Endodermal cell (in vitro differentiated cells): ENCODE measurements at regions not wholly inside any gene's neighbourhood (a gene's known extent, or its start where the extent isn't known, plus 50 kb on each side); places are given as distances from the start of the nearest gene placed in this dataset.
A peak's percentile ranks its signal among the peaks of the same experiment; 100 is the strongest.
"Not testable (repeated sequence)": the region's sequence is repeated elsewhere in the genome, so short reads cannot be mapped to it uniquely, and the experiment has no call there.

Source experiments
- DNase-seq: peaks from one replicate; pipeline ENCODE4 v3.0.0-alpha.2; 2017
- H3K27ac ChIP-seq: 2 replicates; pipeline ENCODE4 v1.5.1; 2013; ENCODE audit warnings: mild to moderate bottlenecking, low read depth, low read length, moderate library complexity
- H3K27me3 ChIP-seq: 2 replicates; pipeline ENCODE4 v1.6.1; 2013; ENCODE audit warnings: mild to moderate bottlenecking, low read length, moderate library complexity; ENCODE audit not compliant: insufficient read depth, control insufficient read depth, poor library complexity, severe bottlenecking
- H3K36me3 ChIP-seq: 2 replicates; pipeline ENCODE4 v1.7.0; 2013; ENCODE audit warnings: mild to moderate bottlenecking, low read length, moderate library complexity; ENCODE audit not compliant: control insufficient read depth, insufficient read depth
- H3K4me1 ChIP-seq: one replicate; pipeline ENCODE4 v1.7.0; 2013; ENCODE audit warnings: low read length; ENCODE audit not compliant: control insufficient read depth, insufficient read depth
- H3K4me3 ChIP-seq: 2 replicates; pipeline ENCODE4 v1.5.1; 2013; ENCODE audit warnings: mild to moderate bottlenecking, low read length, moderate library complexity
- H3K9ac ChIP-seq: 2 replicates; pipeline ENCODE4 v1.6.1; 2013; ENCODE audit warnings: mild to moderate bottlenecking, low read length, moderate library complexity; ENCODE audit not compliant: poor library complexity, severe bottlenecking; ENCODE audit errors: extremely low read depth
- H3K9me3 ChIP-seq: 2 replicates; pipeline ENCODE4 v1.6.1; 2013; ENCODE audit warnings: mild to moderate bottlenecking, low read length, moderate library complexity; ENCODE audit not compliant: control insufficient read depth
- H3K27ac Mint-ChIP-seq: 2 replicates; pipeline ENCODE4 v1.8.0; 2020; ENCODE audit warnings: mixed read lengths
- H3K27me3 Mint-ChIP-seq: 2 replicates; pipeline ENCODE4 v1.8.0; 2021; ENCODE audit warnings: mild to moderate bottlenecking, mixed read lengths; ENCODE audit not compliant: insufficient read depth
- H3K36me3 Mint-ChIP-seq: 2 replicates; pipeline ENCODE4 v1.8.0; 2020; ENCODE audit warnings: low read depth, mixed read lengths
- H3K4me1 Mint-ChIP-seq: 2 replicates; pipeline ENCODE4 v1.8.0; 2020; ENCODE audit warnings: mixed read lengths
- H3K4me3 Mint-ChIP-seq: 2 replicates; pipeline ENCODE4 v1.8.0; 2020; ENCODE audit warnings: mild to moderate bottlenecking, moderate library complexity, mixed read lengths
- H3K9me3 Mint-ChIP-seq: 2 replicates; pipeline ENCODE4 v1.8.0; 2020; ENCODE audit warnings: mild to moderate bottlenecking, mixed read lengths
- WGBS, 2 experiments: methylation state at CpG; one replicate each; pipeline versions ENCODE4 v1.1.5 to v1.1.7; 2013; ENCODE audit warnings: missing lambda C conversion rate in 2 of 2, mixed read lengths in 1 of 2; ENCODE audit not compliant: insufficient coverage in 1 of 2, insufficient read length in 1 of 2; 5-methylcytosine and 5-hydroxymethylcytosine counted together
- TF ChIP-seq, protein P1 (sequence below): fragments of 200-600 bp; sonication (generic); conservative IDR thresholded peaks from 2 replicates; pipeline ENCODE4 v1.5.0; 2021; ENCODE audit warnings: antibody characterized with exemption, mild to moderate bottlenecking

DNA sequence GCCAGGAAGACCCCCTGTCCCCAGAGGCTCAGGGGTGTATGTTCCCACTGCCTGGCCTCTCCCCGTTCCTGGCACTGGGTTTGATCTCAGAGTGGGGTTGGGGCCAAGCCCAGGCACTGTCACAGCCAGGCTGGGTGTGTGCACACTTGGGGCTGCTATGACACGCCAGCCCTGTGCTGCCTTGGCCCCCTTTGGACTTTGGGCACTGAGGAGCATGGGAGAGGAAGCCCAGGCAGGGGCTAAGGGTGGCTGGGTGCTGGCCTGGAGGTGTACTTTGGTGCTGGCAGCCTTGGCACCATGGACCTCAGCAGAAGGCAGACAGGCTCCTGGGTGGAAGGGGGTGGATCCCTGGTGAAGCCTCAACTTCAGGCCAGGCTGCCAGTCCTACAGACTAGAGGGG lies 223.6 kb upstream of the ISL1 start:
- Histone ChIP-seq H3K9me3 (peaks cover 18% of the 10 kb centered on the region), H3K9ac (no peak overlapping the region), H3K4me3 (no peak overlapping the region), H3K27ac (no peak overlapping the region), H3K36me3 (no peaks in the 10 kb centered on the region), H3K27me3 (no peaks in the 10 kb centered on the region), H3K4me1 (no peaks in the 10 kb centered on the region)
- WGBS, 2 experiments = 93 to 100% methylated on average over 1 to 2 of the region's 2 CpGs
- DNase-seq = no peak
- peaks cover 6% of the 10 kb centered on the region for H3K4me1 Mint-ChIP-seq
- no peaks in the 10 kb centered on the region for H3K36me3 Mint-ChIP-seq
- H3K27ac Mint-ChIP-seq = no peak overlapping the region
- H3K4me3 Mint-ChIP-seq = no peak overlapping the region
- H3K27me3 Mint-ChIP-seq = no peaks in the 10 kb centered on the region
- TF ChIP-seq, protein P1, sequence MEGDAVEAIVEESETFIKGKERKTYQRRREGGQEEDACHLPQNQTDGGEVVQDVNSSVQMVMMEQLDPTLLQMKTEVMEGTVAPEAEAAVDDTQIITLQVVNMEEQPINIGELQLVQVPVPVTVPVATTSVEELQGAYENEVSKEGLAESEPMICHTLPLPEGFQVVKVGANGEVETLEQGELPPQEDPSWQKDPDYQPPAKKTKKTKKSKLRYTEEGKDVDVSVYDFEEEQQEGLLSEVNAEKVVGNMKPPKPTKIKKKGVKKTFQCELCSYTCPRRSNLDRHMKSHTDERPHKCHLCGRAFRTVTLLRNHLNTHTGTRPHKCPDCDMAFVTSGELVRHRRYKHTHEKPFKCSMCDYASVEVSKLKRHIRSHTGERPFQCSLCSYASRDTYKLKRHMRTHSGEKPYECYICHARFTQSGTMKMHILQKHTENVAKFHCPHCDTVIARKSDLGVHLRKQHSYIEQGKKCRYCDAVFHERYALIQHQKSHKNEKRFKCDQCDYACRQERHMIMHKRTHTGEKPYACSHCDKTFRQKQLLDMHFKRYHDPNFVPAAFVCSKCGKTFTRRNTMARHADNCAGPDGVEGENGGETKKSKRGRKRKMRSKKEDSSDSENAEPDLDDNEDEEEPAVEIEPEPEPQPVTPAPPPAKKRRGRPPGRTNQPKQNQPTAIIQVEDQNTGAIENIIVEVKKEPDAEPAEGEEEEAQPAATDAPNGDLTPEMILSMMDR = no peak
- peaks cover 13% of the 10 kb centered on the region for H3K9me3 Mint-ChIP-seq

DNA sequence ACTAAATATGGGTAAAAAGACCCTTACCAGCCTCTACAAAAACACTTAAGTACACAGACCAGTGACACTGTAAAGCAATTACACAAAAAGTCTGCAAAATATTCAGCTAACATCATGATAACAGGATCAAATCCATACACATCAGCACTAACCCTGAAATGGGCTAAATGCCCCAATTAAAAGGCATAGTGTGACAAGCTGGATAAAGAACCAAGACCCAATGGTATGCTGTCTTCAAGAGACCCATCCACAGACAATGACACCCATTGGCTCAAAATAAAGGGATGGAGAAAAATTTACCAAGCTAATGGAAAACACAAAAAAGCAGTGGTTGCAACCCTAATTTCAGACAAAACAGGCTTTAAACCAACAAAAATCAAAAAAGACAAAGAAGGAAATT lies 221.0 kb upstream of the ISL1 start:
- DNase-seq = no peak
- Histone ChIP-seq H3K36me3 (no peaks in the 10 kb centered on the region), H3K4me1 (no peaks in the 10 kb centered on the region), H3K9ac (no peak overlapping the region), H3K27ac (no peak overlapping the region), H3K4me3 (no peak overlapping the region), H3K27me3 (no peaks in the 10 kb centered on the region), H3K9me3 (peaks cover 11% of the 10 kb centered on the region)
- Mint-ChIP-seq H3K4me3 (no peak overlapping the region), H3K27me3 (no peaks in the 10 kb centered on the region), H3K27ac (no peak overlapping the region), H3K36me3 (no peaks in the 10 kb centered on the region), H3K9me3 (peaks cover 9% of the 10 kb centered on the region), H3K4me1 (peaks cover under 1% of the 10 kb centered on the region)
- TF ChIP-seq, protein P1 = no peak

DNA sequence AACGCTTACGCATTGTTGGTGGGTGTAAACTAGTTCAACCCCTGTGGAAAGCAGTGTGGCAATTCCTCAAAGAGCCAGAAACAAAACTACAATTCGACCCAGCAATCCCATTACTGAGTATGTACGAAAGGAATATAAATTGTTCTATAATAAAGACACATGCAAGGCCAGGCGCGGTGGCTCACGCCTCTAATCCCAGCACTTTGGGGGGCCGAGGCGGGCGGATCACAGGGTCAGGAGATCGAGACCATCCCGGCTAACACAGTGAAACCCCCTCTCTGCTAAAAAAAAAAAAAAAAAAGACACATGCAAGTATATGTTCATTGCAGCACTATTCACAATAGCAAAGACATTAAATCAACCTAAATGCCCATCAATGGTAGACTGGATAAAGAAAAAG lies 217.6 kb upstream of the ISL1 start:
- not testable (repeated sequence) for H3K9ac ChIP-seq, H3K27me3 ChIP-seq, H3K4me1 ChIP-seq, H3K4me3 Mint-ChIP-seq, H3K4me3 ChIP-seq, H3K27ac ChIP-seq, H3K27ac Mint-ChIP-seq, H3K4me1 Mint-ChIP-seq, H3K9me3 Mint-ChIP-seq, DNase-seq, H3K36me3 ChIP-seq, H3K27me3 Mint-ChIP-seq, H3K36me3 Mint-ChIP-seq
- WGBS, 2 experiments = 92 to 100% methylated on average over 2 to 12 of the region's 12 CpGs
- H3K9me3 ChIP-seq = peaks cover 11% of the 10 kb centered on the region

DNA sequence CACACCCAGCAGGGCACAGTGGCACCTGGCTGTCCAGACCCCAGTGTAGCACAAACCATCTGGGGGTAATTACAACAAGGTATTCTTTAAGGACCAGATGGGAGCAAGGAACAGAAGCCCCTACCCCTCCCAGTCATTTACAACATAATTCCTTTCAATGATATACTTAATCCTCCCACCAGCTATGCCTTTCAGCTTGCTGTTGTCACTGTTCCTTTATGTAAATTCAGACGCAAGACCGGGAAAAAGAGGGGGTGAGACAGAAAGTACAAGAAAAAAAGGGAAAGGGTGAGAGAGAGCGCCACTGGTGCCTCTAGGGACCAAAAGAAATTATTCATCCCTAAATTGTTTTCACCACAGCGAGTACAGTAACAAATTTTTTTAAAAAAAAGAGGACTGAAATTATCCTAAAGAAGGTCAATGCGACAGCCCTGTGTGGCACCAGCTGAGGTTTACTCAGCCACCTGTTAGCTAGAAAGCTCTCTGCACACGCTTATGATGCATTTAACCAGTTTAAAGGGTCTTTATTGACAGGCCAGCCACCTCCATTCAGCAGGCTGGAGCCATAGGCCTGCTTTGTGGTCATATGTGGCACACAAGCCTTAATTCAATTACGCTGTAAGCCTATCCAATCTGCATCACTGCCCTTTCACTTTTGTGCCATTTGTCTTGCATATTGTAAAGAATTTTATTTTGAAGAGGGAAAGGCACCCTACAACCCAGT lies 210.2 kb upstream of the ISL1 start:
- Histone ChIP-seq H3K4me3 (no peak overlapping the region), H3K36me3 (no peaks in the 10 kb centered on the region), H3K27me3 (no peaks in the 10 kb centered on the region), H3K27ac (peak overlapping the region; percentile 59), H3K9me3 (no peaks in the 10 kb centered on the region), H3K9ac (no peak overlapping the region), H3K4me1 (no peaks in the 10 kb centered on the region)
- peak; percentile 45 for DNase-seq
- no peak overlapping the region for H3K4me3 Mint-ChIP-seq
- TF ChIP-seq, protein P1 = no peak
- H3K27ac Mint-ChIP-seq = no peak overlapping the region
- no peaks in the 10 kb centered on the region for H3K27me3 Mint-ChIP-seq
- peaks cover 8% of the 10 kb centered on the region for H3K4me1 Mint-ChIP-seq
- no peaks in the 10 kb centered on the region for H3K9me3 Mint-ChIP-seq
- H3K36me3 Mint-ChIP-seq = no peaks in the 10 kb centered on the region
- 47 to 80% methylated on average over 1 to 7 of the region's 7 CpGs for WGBS, 2 experiments
